ENCODE measurements at regions not wholly inside any gene's neighbourhood (a gene's known extent, or its start where the extent isn't known, plus 50 kb on each side); places are given as distances from the start of the nearest gene placed in this dataset.
A peak's percentile ranks its signal among the peaks of the same experiment; 100 is the strongest.

DNA sequence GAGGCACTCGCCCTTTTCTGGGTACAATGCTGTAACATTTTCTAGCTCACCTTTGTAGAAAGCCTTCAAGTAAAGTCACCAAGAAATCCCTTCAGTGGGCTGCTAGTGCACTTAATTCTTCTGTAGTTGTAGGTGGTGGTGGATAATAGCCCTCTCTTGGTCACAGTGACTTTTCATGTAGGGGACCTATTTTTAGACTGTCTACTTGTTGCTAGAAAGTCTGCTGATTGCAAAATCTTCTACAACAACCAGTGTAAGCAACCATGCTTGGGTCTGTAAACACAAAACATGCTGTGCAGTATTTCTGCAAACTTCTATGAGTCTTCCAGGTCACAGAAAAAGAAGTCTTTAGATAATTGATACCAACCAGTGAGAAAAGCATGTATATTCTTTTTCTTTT, 55.6 kb downstream of the PBDC1 start:
- intact Hi-C loops (cut with micrococcal nuclease), result no loop called here
- TF ChIP-seq, protein P1, sequence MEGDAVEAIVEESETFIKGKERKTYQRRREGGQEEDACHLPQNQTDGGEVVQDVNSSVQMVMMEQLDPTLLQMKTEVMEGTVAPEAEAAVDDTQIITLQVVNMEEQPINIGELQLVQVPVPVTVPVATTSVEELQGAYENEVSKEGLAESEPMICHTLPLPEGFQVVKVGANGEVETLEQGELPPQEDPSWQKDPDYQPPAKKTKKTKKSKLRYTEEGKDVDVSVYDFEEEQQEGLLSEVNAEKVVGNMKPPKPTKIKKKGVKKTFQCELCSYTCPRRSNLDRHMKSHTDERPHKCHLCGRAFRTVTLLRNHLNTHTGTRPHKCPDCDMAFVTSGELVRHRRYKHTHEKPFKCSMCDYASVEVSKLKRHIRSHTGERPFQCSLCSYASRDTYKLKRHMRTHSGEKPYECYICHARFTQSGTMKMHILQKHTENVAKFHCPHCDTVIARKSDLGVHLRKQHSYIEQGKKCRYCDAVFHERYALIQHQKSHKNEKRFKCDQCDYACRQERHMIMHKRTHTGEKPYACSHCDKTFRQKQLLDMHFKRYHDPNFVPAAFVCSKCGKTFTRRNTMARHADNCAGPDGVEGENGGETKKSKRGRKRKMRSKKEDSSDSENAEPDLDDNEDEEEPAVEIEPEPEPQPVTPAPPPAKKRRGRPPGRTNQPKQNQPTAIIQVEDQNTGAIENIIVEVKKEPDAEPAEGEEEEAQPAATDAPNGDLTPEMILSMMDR (IDR thresholded peaks at IDR 0.05), result no peak
- Mint-ChIP-seq H3K4me1 (no peaks in the 10 kb centered on the region), H3K36me3 (no peaks in the 10 kb centered on the region), H3K4me3 (no peak overlapping the region), H3K27ac (no peak overlapping the region), H3K9me3 (peaks cover 2% of the 10 kb centered on the region in 2 donors), H3K27me3 (ENCODE audit: low read depth in 2 of 2) (peaks cover 0 to 27% of the 10 kb centered on the region in 2 donors)
- 80% methylated on average over 1 of the region's 1 CpG for WGBS (ENCODE audit: insufficient coverage)
- H3K27me3 ChIP-seq (ENCODE audit: control insufficient read depth, insufficient read depth, low read length), result no peaks in the 10 kb centered on the region
- H3K9me3 ChIP-seq (ENCODE audit: control insufficient read depth, insufficient read depth, low read length), result no peaks in the 10 kb centered on the region
- ATAC-seq (no peak), DNase-seq (no peak)
- H3K27ac ChIP-seq (ENCODE audit: low read length), result no peak overlapping the region
- no peak overlapping the region for H3K4me3 ChIP-seq (ENCODE audit: low read length)
- H3K4me1 ChIP-seq (ENCODE audit: control insufficient read depth, insufficient read depth, low read length), result no peaks in the 10 kb centered on the region
- no peaks in the 10 kb centered on the region for H3K36me3 ChIP-seq (ENCODE audit: control insufficient read depth, insufficient read depth, low read length)

DNA sequence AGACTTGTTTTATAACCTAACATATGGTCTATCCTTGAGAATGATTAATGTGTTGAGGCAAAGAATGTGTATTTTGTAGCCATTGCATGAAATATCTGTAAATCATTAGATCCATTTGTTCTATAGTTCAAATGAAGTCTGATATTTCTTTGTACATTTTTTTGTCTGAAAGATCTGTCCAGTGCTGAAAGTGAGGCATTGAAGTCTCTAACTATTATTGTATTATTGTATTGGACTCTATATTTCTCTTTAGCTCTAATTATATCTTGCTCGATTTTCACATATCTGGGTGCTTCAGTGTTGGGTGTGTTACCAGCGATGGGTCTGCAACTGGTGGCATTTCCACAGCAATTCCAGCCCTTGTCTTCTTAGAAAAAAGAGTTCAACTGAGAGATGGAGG, 76.0 kb downstream of the PBDC1 start:
- Mint-ChIP-seq H3K27ac (no peak overlapping the region), H3K27me3 (ENCODE audit: low read depth in 2 of 2) (peaks cover 4 to 40% of the 10 kb centered on the region in 2 donors), H3K36me3 (no peaks in the 10 kb centered on the region), H3K4me1 (no peaks in the 10 kb centered on the region), H3K4me3 (no peak overlapping the region), H3K9me3 (no peaks in the 10 kb centered on the region)
- Histone ChIP-seq H3K27me3 (ENCODE audit: control insufficient read depth, insufficient read depth, low read length) (no peaks in the 10 kb centered on the region), H3K4me1 (ENCODE audit: control insufficient read depth, insufficient read depth, low read length) (no peaks in the 10 kb centered on the region), H3K27ac (ENCODE audit: low read length) (no peak overlapping the region), H3K36me3 (ENCODE audit: control insufficient read depth, insufficient read depth, low read length) (no peaks in the 10 kb centered on the region), H3K9me3 (ENCODE audit: control insufficient read depth, insufficient read depth, low read length) (no peaks in the 10 kb centered on the region), H3K4me3 (ENCODE audit: low read length) (no peak overlapping the region)
- WGBS (ENCODE audit: insufficient coverage), result 100% methylated on average over 1 of the region's 2 CpGs
- DNase-seq, result no peak
- TF ChIP-seq, protein P1 (IDR thresholded peaks at IDR 0.05), result no peak
- ATAC-seq, result no peak
- intact Hi-C loops (cut with micrococcal nuclease), result no loop called here

DNA sequence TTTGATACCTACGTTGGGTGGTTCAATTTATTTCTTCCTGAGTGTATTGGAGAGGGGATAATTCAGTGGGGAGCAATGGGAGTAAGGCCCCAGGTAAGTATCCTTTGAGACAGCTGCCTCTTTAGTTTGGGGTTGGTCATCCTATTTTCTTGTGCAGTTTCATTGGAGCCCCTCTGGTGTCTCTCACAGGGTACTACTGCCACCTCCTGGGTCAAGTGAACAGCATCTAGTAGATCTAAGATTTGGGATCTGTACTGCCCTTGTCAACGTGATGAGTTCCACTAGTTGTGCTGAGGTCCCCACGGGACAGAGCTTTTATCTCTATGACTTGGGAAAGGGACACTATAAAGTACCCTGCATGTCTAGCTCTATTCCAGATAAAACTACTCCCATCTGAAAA, 80.6 kb downstream of the PBDC1 start:
- DNase-seq, result peak in 1 of 2 donors; percentile 69
- no peaks in the 10 kb centered on the region for H3K4me1 ChIP-seq (ENCODE audit: control insufficient read depth, insufficient read depth, low read length)
- ATAC-seq, result peak in 2 of 3 donors; percentile 49 to 65
- no peak overlapping the region for H3K27ac Mint-ChIP-seq
- H3K9me3 ChIP-seq (ENCODE audit: control insufficient read depth, insufficient read depth, low read length), result no peaks in the 10 kb centered on the region
- no peaks in the 10 kb centered on the region for H3K4me1 Mint-ChIP-seq
- H3K27me3 Mint-ChIP-seq (ENCODE audit: low read depth in 2 of 2), result peaks cover 5 to 41% of the 10 kb centered on the region in 2 donors
- no peak overlapping the region for H3K4me3 Mint-ChIP-seq
- H3K27ac ChIP-seq (ENCODE audit: low read length), result no peak overlapping the region
- H3K36me3 ChIP-seq (ENCODE audit: control insufficient read depth, insufficient read depth, low read length), result no peaks in the 10 kb centered on the region
- TF ChIP-seq, protein P1 (IDR thresholded peaks at IDR 0.05), result peak; percentile 29
- 27% methylated on average over 3 of the region's 3 CpGs for WGBS (ENCODE audit: insufficient coverage)
- H3K4me3 ChIP-seq (ENCODE audit: low read length), result no peak overlapping the region
- no peaks in the 10 kb centered on the region for H3K36me3 Mint-ChIP-seq
- H3K27me3 ChIP-seq (ENCODE audit: control insufficient read depth, insufficient read depth, low read length), result no peaks in the 10 kb centered on the region
- H3K9me3 Mint-ChIP-seq, result no peaks in the 10 kb centered on the region
- intact Hi-C loops (cut with micrococcal nuclease), result no loop called here

DNA sequence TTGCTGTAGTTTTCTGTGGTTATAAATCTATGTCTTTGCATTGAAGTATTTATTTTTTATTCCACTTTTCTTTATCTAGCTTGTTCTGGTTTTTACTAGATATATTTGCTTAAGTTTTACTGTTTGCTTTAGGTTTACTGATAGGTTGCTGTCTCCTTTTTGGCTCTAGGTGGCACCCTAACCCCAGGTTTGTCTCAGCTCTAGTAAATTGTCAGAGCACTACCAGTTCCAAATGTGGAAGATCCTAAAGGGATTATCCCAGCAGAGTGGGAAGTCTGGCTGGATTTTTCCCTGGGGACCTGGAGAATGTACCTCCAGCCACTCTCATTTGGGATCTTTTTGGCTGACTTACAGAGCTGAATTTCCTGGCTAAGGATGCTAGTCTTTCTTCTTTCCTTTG, 106.1 kb downstream of the PBDC1 start:
- H3K27me3 Mint-ChIP-seq (ENCODE audit: low read depth in 2 of 2), result peaks cover 0 to 24% of the 10 kb centered on the region in 2 donors
- peak in 1 of 3 donors; percentile 57 for ATAC-seq
- TF ChIP-seq, protein P1 (IDR thresholded peaks at IDR 0.05), result peak; percentile 61

More for the DNA sequence above, 106.1 kb downstream of the PBDC1 start:
- Histone ChIP-seq H3K4me1 (ENCODE audit: control insufficient read depth, insufficient read depth, low read length) (no peaks in the 10 kb centered on the region), H3K4me3 (ENCODE audit: low read length) (no peak overlapping the region), H3K36me3 (ENCODE audit: control insufficient read depth, insufficient read depth, low read length) (no peaks in the 10 kb centered on the region), H3K27ac (ENCODE audit: low read length) (no peak overlapping the region), H3K27me3 (ENCODE audit: control insufficient read depth, insufficient read depth, low read length) (no peaks in the 10 kb centered on the region), H3K9me3 (ENCODE audit: control insufficient read depth, insufficient read depth, low read length) (no peaks in the 10 kb centered on the region)
- intact Hi-C loops (cut with micrococcal nuclease), result no loop called here
- Mint-ChIP-seq H3K27ac (no peak overlapping the region), H3K4me3 (no peak overlapping the region), H3K36me3 (no peaks in the 10 kb centered on the region), H3K9me3 (no peaks in the 10 kb centered on the region), H3K4me1 (no peaks in the 10 kb centered on the region)
- peak in 1 of 2 donors; percentile 68 for DNase-seq
